ENCODE measurements at regions not wholly inside any gene's neighbourhood (a gene's known extent, or its start where the extent isn't known, plus 50 kb on each side); places are given as distances from the start of the nearest gene placed in this dataset.

GRCh38 chr5:15252331-15252730 lies 247.6 kb upstream of the FBXL7 start:
- TF ChIP-seq, protein P1, sequence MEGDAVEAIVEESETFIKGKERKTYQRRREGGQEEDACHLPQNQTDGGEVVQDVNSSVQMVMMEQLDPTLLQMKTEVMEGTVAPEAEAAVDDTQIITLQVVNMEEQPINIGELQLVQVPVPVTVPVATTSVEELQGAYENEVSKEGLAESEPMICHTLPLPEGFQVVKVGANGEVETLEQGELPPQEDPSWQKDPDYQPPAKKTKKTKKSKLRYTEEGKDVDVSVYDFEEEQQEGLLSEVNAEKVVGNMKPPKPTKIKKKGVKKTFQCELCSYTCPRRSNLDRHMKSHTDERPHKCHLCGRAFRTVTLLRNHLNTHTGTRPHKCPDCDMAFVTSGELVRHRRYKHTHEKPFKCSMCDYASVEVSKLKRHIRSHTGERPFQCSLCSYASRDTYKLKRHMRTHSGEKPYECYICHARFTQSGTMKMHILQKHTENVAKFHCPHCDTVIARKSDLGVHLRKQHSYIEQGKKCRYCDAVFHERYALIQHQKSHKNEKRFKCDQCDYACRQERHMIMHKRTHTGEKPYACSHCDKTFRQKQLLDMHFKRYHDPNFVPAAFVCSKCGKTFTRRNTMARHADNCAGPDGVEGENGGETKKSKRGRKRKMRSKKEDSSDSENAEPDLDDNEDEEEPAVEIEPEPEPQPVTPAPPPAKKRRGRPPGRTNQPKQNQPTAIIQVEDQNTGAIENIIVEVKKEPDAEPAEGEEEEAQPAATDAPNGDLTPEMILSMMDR (IDR thresholded peaks at IDR 0.05): no peak
- no peak for TF ChIP-seq POLR2AphosphoS5 (IDR thresholded peaks at IDR 0.05)
